ENCODE measurements at regions not wholly inside any gene's neighbourhood (a gene's known extent, or its start where the extent isn't known, plus 50 kb on each side); places are given as distances from the start of the nearest gene placed in this dataset.

- no peaks in the 10 kb centered on the region for H3K36me3 ChIP-seq
- H3K27me3 ChIP-seq: peaks cover 90% of the 10 kb centered on the region
- TF ChIP-seq, protein P1, sequence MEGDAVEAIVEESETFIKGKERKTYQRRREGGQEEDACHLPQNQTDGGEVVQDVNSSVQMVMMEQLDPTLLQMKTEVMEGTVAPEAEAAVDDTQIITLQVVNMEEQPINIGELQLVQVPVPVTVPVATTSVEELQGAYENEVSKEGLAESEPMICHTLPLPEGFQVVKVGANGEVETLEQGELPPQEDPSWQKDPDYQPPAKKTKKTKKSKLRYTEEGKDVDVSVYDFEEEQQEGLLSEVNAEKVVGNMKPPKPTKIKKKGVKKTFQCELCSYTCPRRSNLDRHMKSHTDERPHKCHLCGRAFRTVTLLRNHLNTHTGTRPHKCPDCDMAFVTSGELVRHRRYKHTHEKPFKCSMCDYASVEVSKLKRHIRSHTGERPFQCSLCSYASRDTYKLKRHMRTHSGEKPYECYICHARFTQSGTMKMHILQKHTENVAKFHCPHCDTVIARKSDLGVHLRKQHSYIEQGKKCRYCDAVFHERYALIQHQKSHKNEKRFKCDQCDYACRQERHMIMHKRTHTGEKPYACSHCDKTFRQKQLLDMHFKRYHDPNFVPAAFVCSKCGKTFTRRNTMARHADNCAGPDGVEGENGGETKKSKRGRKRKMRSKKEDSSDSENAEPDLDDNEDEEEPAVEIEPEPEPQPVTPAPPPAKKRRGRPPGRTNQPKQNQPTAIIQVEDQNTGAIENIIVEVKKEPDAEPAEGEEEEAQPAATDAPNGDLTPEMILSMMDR (IDR thresholded peaks at IDR 0.05): no peak
- H3K4me3 ChIP-seq (ENCODE audit: low read depth in 1 of 2, low read length in 1 of 2): no peak overlapping the region
- H3K4me1 ChIP-seq (ENCODE audit: control insufficient read depth in 1 of 2, insufficient read depth in 1 of 2, low read depth in 1 of 2, low read length in 1 of 2): peaks cover 0 to 5% of the 10 kb centered on the region in 2 experiments
- H3K9me3 ChIP-seq: no peaks in the 10 kb centered on the region
- H3K27ac ChIP-seq: no peak overlapping the region
These were observed 150.6 kb upstream of the SLC4A4 start for GRCh38 chr4:71188156-71188640.

GRCh38 chr4:71188951-71189350, 149.9 kb upstream of the SLC4A4 start:
- H3K4me3 ChIP-seq (ENCODE audit: low read depth in 1 of 2, low read length in 1 of 2): no peak overlapping the region
- peaks cover 83% of the 10 kb centered on the region for H3K27me3 ChIP-seq
- TF ChIP-seq, protein P1 (IDR thresholded peaks at IDR 0.05): no peak
- no peak overlapping the region for H3K27ac ChIP-seq
- no peaks in the 10 kb centered on the region for H3K36me3 ChIP-seq
- H3K9me3 ChIP-seq: no peaks in the 10 kb centered on the region
- peaks cover 0 to 5% of the 10 kb centered on the region in 2 experiments for H3K4me1 ChIP-seq (ENCODE audit: control insufficient read depth in 1 of 2, insufficient read depth in 1 of 2, low read depth in 1 of 2, low read length in 1 of 2)

- Histone ChIP-seq H3K36me3 (no peaks in the 10 kb centered on the region), H3K4me1 (ENCODE audit: control insufficient read depth in 1 of 2, insufficient read depth in 1 of 2, low read depth in 1 of 2, low read length in 1 of 2) (peaks cover 0 to 5% of the 10 kb centered on the region in 2 experiments), H3K27me3 (peaks cover 78% of the 10 kb centered on the region), H3K27ac (no peak overlapping the region), H3K4me3 (ENCODE audit: low read depth in 1 of 2, low read length in 1 of 2) (no peak overlapping the region), H3K9me3 (no peaks in the 10 kb centered on the region)
- TF ChIP-seq, protein P1 (IDR thresholded peaks at IDR 0.05): no peak
These were observed 149.3 kb upstream of the SLC4A4 start for GRCh38 chr4:71189471-71189870.

- H3K27me3 ChIP-seq: peaks cover 33% of the 10 kb centered on the region
- H3K9me3 ChIP-seq: no peaks in the 10 kb centered on the region
- TF ChIP-seq, protein P1 (IDR thresholded peaks at IDR 0.05): no peak
- H3K4me3 ChIP-seq (ENCODE audit: low read depth in 1 of 2, low read length in 1 of 2): no peak overlapping the region
- H3K36me3 ChIP-seq: no peaks in the 10 kb centered on the region
- no peaks in the 10 kb centered on the region for H3K4me1 ChIP-seq (ENCODE audit: control insufficient read depth in 1 of 2, insufficient read depth in 1 of 2, low read depth in 1 of 2, low read length in 1 of 2)
- no peak overlapping the region for H3K27ac ChIP-seq
These were observed 144.4 kb upstream of the SLC4A4 start for GRCh38 chr4:71194454-71194853.

DNA sequence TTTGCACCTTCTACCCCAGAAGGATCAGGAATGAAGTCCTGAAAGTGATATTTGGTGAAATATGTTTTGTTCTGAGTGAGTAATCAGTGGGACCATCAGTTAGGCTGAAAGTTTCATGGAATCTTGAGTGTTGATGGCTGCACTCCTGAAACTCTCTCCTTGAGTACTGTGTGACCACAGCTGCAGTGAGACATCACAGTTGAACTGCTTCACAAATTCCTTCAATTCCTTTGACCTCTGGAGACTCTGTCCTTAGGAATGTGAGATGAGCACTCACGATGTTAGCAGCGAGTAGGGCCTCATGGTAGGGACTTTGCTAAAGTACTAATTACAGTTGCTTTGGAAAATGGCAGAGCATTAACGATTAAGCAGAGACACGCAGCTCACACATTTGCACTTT, 142.9 kb upstream of the SLC4A4 start:
- peaks cover 19% of the 10 kb centered on the region for H3K27me3 ChIP-seq
- H3K4me3 ChIP-seq (ENCODE audit: low read depth in 1 of 2, low read length in 1 of 2): no peak overlapping the region
- TF ChIP-seq, protein P1 (IDR thresholded peaks at IDR 0.05): no peak
- H3K4me1 ChIP-seq (ENCODE audit: control insufficient read depth in 1 of 2, insufficient read depth in 1 of 2, low read depth in 1 of 2, low read length in 1 of 2): no peaks in the 10 kb centered on the region
- no peaks in the 10 kb centered on the region for H3K36me3 ChIP-seq
- no peak overlapping the region for H3K27ac ChIP-seq
- no peaks in the 10 kb centered on the region for H3K9me3 ChIP-seq

GRCh38 chr4:71198958-71199357, 139.9 kb upstream of the SLC4A4 start:
- no peak overlapping the region for H3K4me3 ChIP-seq (ENCODE audit: low read depth in 1 of 2, low read length in 1 of 2)
- TF ChIP-seq, protein P1 (IDR thresholded peaks at IDR 0.05): no peak
- no peak overlapping the region for H3K27ac ChIP-seq

More at GRCh38 chr4:71198958-71199357, 139.9 kb upstream of the SLC4A4 start:
- Histone ChIP-seq H3K9me3 (no peaks in the 10 kb centered on the region), H3K27me3 (peaks cover 6% of the 10 kb centered on the region), H3K36me3 (no peaks in the 10 kb centered on the region), H3K4me1 (ENCODE audit: control insufficient read depth in 1 of 2, insufficient read depth in 1 of 2, low read depth in 1 of 2, low read length in 1 of 2) (no peaks in the 10 kb centered on the region)

Data from neutrophil (primary cell).